Ureter (tissue), 1 donor: ENCODE measurements at regions not wholly inside any gene's neighbourhood (a gene's known extent, or its start where the extent isn't known, plus 50 kb on each side); places are given as distances from the start of the nearest gene placed in this dataset.
A peak's percentile ranks its signal among the peaks of the same experiment; 100 is the strongest.

Experiments used
- DNase-seq: peaks from one replicate; pipeline ENCODE4 v3.0.0-alpha.2; 2020; ENCODE audit warnings: low spot score
- donor health status: DM: yes; HTN: yes; CAD: no.

GRCh38 chr2:118738524-118739308 lies 108.7 kb downstream of the EN1 start:
- no peak for DNase-seq

- no peak for DNase-seq
These were observed 109.3 kb downstream of the EN1 start for GRCh38 chr2:118738106-118738505.

GRCh38 chr2:118737684-118738083 lies 109.8 kb downstream of the EN1 start:
- no peak for DNase-seq

- DNase-seq = no peak
These were observed 115.0 kb downstream of the EN1 start for GRCh38 chr2:118732432-118732831.

- no peak for DNase-seq
These were observed 116.0 kb downstream of the EN1 start for GRCh38 chr2:118731413-118731812.

GRCh38 chr2:118730405-118730804 lies 117.0 kb downstream of the EN1 start:
- no peak for DNase-seq

- no peak for DNase-seq
These were observed 117.7 kb downstream of the EN1 start for GRCh38 chr2:118729760-118730159.

GRCh38 chr2:118728984-118729383 lies 118.5 kb downstream of the EN1 start:
- DNase-seq = no peak

- no peak for DNase-seq
These were observed 120.6 kb downstream of the EN1 start for GRCh38 chr2:118726821-118727220.

GRCh38 chr2:118723394-118723793 lies 124.1 kb downstream of the EN1 start:
- no peak for DNase-seq

- DNase-seq = no peak
These were observed 124.5 kb downstream of the EN1 start for GRCh38 chr2:118722976-118723375.

- DNase-seq = no peak
These were observed 125.5 kb downstream of the EN1 start for GRCh38 chr2:118721817-118722551.

- no peak for DNase-seq
These were observed 126.6 kb downstream of the EN1 start for GRCh38 chr2:118720866-118721265.

- no peak for DNase-seq
These were observed 128.5 kb downstream of the EN1 start for GRCh38 chr2:118718921-118719320.

GRCh38 chr2:118716102-118716501 lies 131.3 kb downstream of the EN1 start:
- no peak for DNase-seq

- no peak for DNase-seq
These were observed 133.3 kb downstream of the EN1 start for GRCh38 chr2:118714118-118714517.

- no peak for DNase-seq
These were observed 135.8 kb downstream of the EN1 start for GRCh38 chr2:118711603-118712002.

GRCh38 chr2:118710481-118710880 lies 137.0 kb downstream of the EN1 start:
- DNase-seq = no peak

GRCh38 chr2:118709786-118710185 lies 137.7 kb downstream of the EN1 start:
- no peak for DNase-seq

- DNase-seq = no peak
These were observed 140.6 kb downstream of the EN1 start for GRCh38 chr2:118706844-118707243.

- no peak for DNase-seq
These were observed 141.1 kb downstream of the EN1 start for GRCh38 chr2:118706371-118706770.

GRCh38 chr2:118705032-118705431 lies 142.4 kb downstream of the EN1 start:
- DNase-seq = no peak

- DNase-seq = peak; percentile 36
These were observed 147.8 kb downstream of the EN1 start for GRCh38 chr2:118699447-118700175.
